ENCODE measurements at regions not wholly inside any gene's neighbourhood (a gene's known extent, or its start where the extent isn't known, plus 50 kb on each side); places are given as distances from the start of the nearest gene placed in this dataset.

DNA sequence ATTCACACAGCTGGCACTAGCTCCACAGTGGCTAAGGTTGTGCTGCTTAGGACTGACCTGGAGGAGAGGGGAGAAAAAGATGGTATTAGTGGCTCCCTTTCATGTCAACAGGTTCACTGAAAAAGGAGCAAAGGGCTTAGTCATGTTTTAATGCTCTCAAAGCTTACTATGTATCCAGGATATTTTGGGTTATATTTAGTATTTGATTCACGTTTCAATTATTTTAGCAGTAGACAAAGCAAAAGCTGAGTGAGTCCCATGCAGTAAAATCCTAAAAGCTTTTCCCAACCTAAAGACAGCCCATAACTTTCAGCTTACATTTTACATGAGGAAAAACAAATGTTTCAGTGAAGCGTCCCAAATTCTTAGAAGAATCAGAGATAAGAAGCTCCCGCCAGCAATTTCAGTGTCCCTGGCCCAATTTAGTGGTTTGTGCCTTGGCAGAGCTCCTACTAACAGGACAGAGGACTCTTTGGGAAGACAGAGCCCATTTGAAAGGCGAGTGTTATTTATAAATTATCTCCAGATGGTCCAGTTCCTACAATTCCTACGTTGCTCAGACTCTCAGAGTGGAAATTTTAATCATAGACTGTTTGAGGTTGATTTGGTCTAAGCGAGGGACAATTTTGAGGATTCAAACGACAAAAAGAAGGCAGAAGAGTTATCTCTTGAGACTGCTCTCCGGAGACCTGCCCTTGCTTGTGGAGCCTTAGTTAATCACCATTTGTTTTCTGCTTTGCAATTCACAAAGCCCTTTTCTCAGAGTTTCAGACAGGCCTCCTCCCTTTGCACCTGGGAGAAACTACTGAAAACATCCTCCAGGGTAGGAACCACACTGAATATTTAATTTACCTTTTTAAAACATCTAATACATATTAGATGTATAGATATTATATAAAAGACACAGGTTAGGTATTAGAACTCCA lies 225.0 kb upstream of the ANKRD55 start:
- TF ChIP-seq, protein P1, sequence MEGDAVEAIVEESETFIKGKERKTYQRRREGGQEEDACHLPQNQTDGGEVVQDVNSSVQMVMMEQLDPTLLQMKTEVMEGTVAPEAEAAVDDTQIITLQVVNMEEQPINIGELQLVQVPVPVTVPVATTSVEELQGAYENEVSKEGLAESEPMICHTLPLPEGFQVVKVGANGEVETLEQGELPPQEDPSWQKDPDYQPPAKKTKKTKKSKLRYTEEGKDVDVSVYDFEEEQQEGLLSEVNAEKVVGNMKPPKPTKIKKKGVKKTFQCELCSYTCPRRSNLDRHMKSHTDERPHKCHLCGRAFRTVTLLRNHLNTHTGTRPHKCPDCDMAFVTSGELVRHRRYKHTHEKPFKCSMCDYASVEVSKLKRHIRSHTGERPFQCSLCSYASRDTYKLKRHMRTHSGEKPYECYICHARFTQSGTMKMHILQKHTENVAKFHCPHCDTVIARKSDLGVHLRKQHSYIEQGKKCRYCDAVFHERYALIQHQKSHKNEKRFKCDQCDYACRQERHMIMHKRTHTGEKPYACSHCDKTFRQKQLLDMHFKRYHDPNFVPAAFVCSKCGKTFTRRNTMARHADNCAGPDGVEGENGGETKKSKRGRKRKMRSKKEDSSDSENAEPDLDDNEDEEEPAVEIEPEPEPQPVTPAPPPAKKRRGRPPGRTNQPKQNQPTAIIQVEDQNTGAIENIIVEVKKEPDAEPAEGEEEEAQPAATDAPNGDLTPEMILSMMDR (IDR thresholded peaks at IDR 0.05; ENCODE audit: poor library complexity, severe bottlenecking): no peak
- TF ChIP-seq EP300 (conservative IDR thresholded peaks at IDR 0.05; ENCODE audit: poor library complexity, severe bottlenecking): no peak
- no peak for TF ChIP-seq POLR2AphosphoS5 (IDR thresholded peaks at IDR 0.05)
- TF ChIP-seq, protein P2, sequence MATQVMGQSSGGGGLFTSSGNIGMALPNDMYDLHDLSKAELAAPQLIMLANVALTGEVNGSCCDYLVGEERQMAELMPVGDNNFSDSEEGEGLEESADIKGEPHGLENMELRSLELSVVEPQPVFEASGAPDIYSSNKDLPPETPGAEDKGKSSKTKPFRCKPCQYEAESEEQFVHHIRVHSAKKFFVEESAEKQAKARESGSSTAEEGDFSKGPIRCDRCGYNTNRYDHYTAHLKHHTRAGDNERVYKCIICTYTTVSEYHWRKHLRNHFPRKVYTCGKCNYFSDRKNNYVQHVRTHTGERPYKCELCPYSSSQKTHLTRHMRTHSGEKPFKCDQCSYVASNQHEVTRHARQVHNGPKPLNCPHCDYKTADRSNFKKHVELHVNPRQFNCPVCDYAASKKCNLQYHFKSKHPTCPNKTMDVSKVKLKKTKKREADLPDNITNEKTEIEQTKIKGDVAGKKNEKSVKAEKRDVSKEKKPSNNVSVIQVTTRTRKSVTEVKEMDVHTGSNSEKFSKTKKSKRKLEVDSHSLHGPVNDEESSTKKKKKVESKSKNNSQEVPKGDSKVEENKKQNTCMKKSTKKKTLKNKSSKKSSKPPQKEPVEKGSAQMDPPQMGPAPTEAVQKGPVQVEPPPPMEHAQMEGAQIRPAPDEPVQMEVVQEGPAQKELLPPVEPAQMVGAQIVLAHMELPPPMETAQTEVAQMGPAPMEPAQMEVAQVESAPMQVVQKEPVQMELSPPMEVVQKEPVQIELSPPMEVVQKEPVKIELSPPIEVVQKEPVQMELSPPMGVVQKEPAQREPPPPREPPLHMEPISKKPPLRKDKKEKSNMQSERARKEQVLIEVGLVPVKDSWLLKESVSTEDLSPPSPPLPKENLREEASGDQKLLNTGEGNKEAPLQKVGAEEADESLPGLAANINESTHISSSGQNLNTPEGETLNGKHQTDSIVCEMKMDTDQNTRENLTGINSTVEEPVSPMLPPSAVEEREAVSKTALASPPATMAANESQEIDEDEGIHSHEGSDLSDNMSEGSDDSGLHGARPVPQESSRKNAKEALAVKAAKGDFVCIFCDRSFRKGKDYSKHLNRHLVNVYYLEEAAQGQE (IDR thresholded peaks at IDR 0.05; ENCODE audit: borderline replicate concordance): no peak
- no peak for TF ChIP-seq RAD21 (conservative IDR thresholded peaks at IDR 0.05)
- TF ChIP-seq EZH2 (IDR thresholded peaks at IDR 0.05; ENCODE audit: borderline replicate concordance, insufficient read depth, low read length, poor library complexity, severe bottlenecking): no peak
- TF ChIP-seq MXI1 (conservative IDR thresholded peaks at IDR 0.05; ENCODE audit: poor library complexity, severe bottlenecking): no peak
